IMR-90 (cell line): ENCODE measurements at regions not wholly inside any gene's neighbourhood (a gene's known extent, or its start where the extent isn't known, plus 50 kb on each side); places are given as distances from the start of the nearest gene placed in this dataset.

ENCODE experiments used
- ATAC-seq: fragments of 200-7000 bp; cut with Tn5 transposase; 2 replicates; pipeline ENCODE4 v1.9.1; 2020; ENCODE audit warnings: low read depth, mild to moderate bottlenecking, moderate library complexity
- BruUV-seq: library from RNA; stranded (reverse); fragments of 400-500 nt; replicated peaks from 2 replicates; lab custom pipeline; 2021; lab: Mats Ljungman, UMichigan
- CTCF ChIA-PET: fragments of 300-600 bp; formaldehyde crosslinking; extraction: SDS; loops from one replicate; lab custom pipeline; 2021; ENCODE audit warnings: antibody characterized with exemption; lab: Yijun Ruan, JAX
- POLR2A ChIA-PET: fragments of 300-600 bp; sonication (Branson Sonifier 250); formaldehyde crosslinking; loops from one replicate; lab custom pipeline; 2022; ENCODE audit warnings: antibody characterized with exemption; ENCODE audit not compliant: unreplicated experiment; lab: Charles Lee
- DNase-seq: peaks from one replicate; pipeline ENCODE4 v3.0.0; 2013
- H2AFZ ChIP-seq: replicated peaks from 2 replicates; pipeline ENCODE3; 2013; ENCODE audit warnings: low read length, mild to moderate bottlenecking; ENCODE audit not compliant: poor library complexity
- H2AK5ac ChIP-seq: 2 replicates; pipeline ENCODE4 v1.6.1; 2013; ENCODE audit warnings: low read depth, low read length, inconsistent platforms
- H2AK9ac ChIP-seq: replicated peaks from 2 replicates; pipeline ENCODE3; 2013; ENCODE audit warnings: mild to moderate bottlenecking, low read depth, low read length, moderate library complexity; ENCODE audit not compliant: poor library complexity
- H2BK120ac ChIP-seq: 2 replicates; pipeline ENCODE4 v1.6.1; 2013; ENCODE audit warnings: low read depth, low read length, inconsistent platforms
- H2BK15ac ChIP-seq: 3 replicates; pipeline ENCODE4 v1.6.1; 2013; ENCODE audit warnings: low read depth, low read length, inconsistent platforms
- H2BK20ac ChIP-seq: 2 replicates; pipeline ENCODE4 v1.6.1; 2013; ENCODE audit warnings: low read depth, mild to moderate bottlenecking, inconsistent platforms, low read length, moderate library complexity
- H2BK5ac ChIP-seq: 2 replicates; pipeline ENCODE4 v1.6.1; 2013; ENCODE audit warnings: mild to moderate bottlenecking, low read depth, low read length, inconsistent platforms; ENCODE audit not compliant: poor library complexity, severe bottlenecking
- H3K14ac ChIP-seq: replicated peaks from 2 replicates; pipeline ENCODE4 v1.6.1; 2013; ENCODE audit warnings: low read depth, low read length, inconsistent platforms
- H3K18ac ChIP-seq: 2 replicates; pipeline ENCODE4 v1.6.1; 2013; ENCODE audit warnings: low read depth, low read length, control low read depth
- H3K23ac ChIP-seq: 2 replicates; pipeline ENCODE4 v1.6.1; 2013; ENCODE audit warnings: low read depth, low read length, inconsistent platforms
- H3K27ac ChIP-seq: 2 replicates; pipeline ENCODE4 v1.5.1; 2013; ENCODE audit warnings: mild to moderate bottlenecking, control low read depth, low read length; ENCODE audit not compliant: insufficient read depth
- H3K27me3 ChIP-seq: 2 replicates; pipeline ENCODE4 v1.6.1; 2013; ENCODE audit warnings: low read length; ENCODE audit not compliant: control insufficient read depth, insufficient read depth
- H3K36me3 ChIP-seq: 2 replicates; pipeline ENCODE4 v1.6.1; 2013; ENCODE audit warnings: low read length, mixed read lengths; ENCODE audit not compliant: control insufficient read depth, insufficient read depth
- H3K4ac ChIP-seq: 2 replicates; pipeline ENCODE4 v1.6.1; 2013; ENCODE audit warnings: low read depth, low read length, inconsistent platforms
- H3K4me1 ChIP-seq: 2 replicates; pipeline ENCODE4 v1.6.1; 2013; ENCODE audit warnings: low read length, mixed read lengths; ENCODE audit not compliant: control insufficient read depth, insufficient read depth
- H3K4me2 ChIP-seq: 2 replicates; pipeline ENCODE4 v1.6.1; 2013; ENCODE audit warnings: low read depth, mild to moderate bottlenecking, control low read depth, low read length, moderate library complexity
- H3K4me3 ChIP-seq: 2 replicates; pipeline ENCODE4 v1.5.1; 2013; ENCODE audit warnings: low read depth, mild to moderate bottlenecking, control low read depth, low read length, moderate library complexity; ENCODE audit not compliant: insufficient read depth
- H3K56ac ChIP-seq: 2 replicates; pipeline ENCODE4 v1.6.1; 2013; ENCODE audit warnings: low read length, inconsistent platforms; ENCODE audit not compliant: insufficient read depth; ENCODE audit errors: extremely low read depth
- H3K79me1 ChIP-seq, 2 experiments: 2 replicates each; pipeline ENCODE4 v1.6.1; 2013; ENCODE audit warnings: low read length in 2 of 2, inconsistent platforms in 1 of 2, low read depth in 1 of 2
- H3K9ac ChIP-seq: 2 replicates; pipeline ENCODE4 v1.6.1; 2013; ENCODE audit warnings: low read depth, low read length, control low read depth
- H3K9me1 ChIP-seq: 2 replicates; pipeline ENCODE4 v1.6.1; 2013; ENCODE audit warnings: low read length, inconsistent platforms; ENCODE audit not compliant: insufficient read depth
- H3K9me3 ChIP-seq: 2 replicates; pipeline ENCODE4 v1.6.1; 2013; ENCODE audit warnings: low read length; ENCODE audit not compliant: control insufficient read depth, insufficient read depth
- H4K20me1 ChIP-seq: 2 replicates; pipeline ENCODE4 v1.6.1; 2013; ENCODE audit warnings: low read length, inconsistent platforms; ENCODE audit not compliant: insufficient read depth
- H4K5ac ChIP-seq: 2 replicates; pipeline ENCODE4 v1.6.1; 2013; ENCODE audit warnings: mild to moderate bottlenecking, low read depth, low read length, control low read depth
- H4K8ac ChIP-seq, 2 experiments: 2 replicates each; pipeline ENCODE4 v1.6.1; 2013; ENCODE audit warnings: low read depth in 2 of 2, low read length in 2 of 2, control low read depth in 1 of 2, inconsistent platforms in 1 of 2
- H4K91ac ChIP-seq: 2 replicates; pipeline ENCODE4 v1.6.1; 2013; ENCODE audit warnings: low read depth, low read length, inconsistent platforms; ENCODE audit not compliant: insufficient read depth
- NFE2L2 ChIP-seq: fragments of 150-350 bp; IDR thresholded peaks from 2 replicates; pipeline ENCODE4 v1.6.1; 2016; ENCODE audit warnings: low read depth, mild to moderate bottlenecking, low read length
- WGBS, 2 experiments: methylation state at CpG; one replicate each; pipeline versions ENCODE4 v1.1.5 to v1.1.7; 2013; ENCODE audit warnings: missing lambda C conversion rate in 2 of 2; ENCODE audit not compliant: insufficient read length in 1 of 2; ENCODE audit errors: extremely low coverage in 2 of 2; 5-methylcytosine and 5-hydroxymethylcytosine counted together
- dilution Hi-C: fragments of 300-500 bp; cut with HindIII; formaldehyde crosslinking; loops from one replicate; pipeline ENCODE4 v1.14.3; 2018; ENCODE audit warnings: low sequenced_read_pairs; ENCODE audit not compliant: unreplicated experiment
- in situ Hi-C: fragments of 300-500 bp; cut with MboI; formaldehyde crosslinking; loops from 3 replicates; pipeline ENCODE4 v1.14.3; 2019; ENCODE audit warnings: low sequenced_read_pairs, inconsistent platforms, mixed read lengths
- intact Hi-C: fragments of 100-400 bp; cut with micrococcal nuclease; formaldehyde crosslinking; loops from 2 replicates; pipeline ENCODE4 v1.10.0; 2022

DNA sequence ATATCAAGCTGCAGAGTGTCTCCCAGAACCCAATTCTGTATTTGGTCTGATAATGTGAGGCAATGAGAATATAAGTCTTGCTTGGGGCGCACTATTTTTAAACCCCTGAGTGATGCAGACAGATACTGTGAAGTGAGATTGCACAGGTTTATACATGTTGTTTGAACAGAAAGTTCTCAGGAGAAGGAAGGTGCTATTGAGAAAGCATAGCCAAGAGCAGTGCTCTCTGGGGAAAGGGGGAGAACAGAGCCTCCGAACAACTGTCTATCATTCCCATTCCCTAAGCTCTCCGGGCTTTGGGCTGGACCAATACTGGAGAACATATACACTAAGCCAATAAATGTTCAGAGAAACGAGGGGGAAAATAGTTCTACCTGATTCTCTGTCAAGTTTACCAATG lies 75.8 kb downstream of the PERP start:
- Histone ChIP-seq H4K91ac (no peak overlapping the region), H4K5ac (no peak overlapping the region), H3K18ac (no peak overlapping the region), H3K27ac (no peak overlapping the region), H4K20me1 (no peaks in the 10 kb centered on the region), H3K4ac (no peak overlapping the region), H2BK5ac (no peak overlapping the region), H2AK9ac (no peak overlapping the region), H3K79me1 (no peaks in the 10 kb centered on the region), H4K8ac (no peak overlapping the region), H3K9me3 (no peaks in the 10 kb centered on the region), H3K4me3 (no peak overlapping the region), H3K4me2 (no peak overlapping the region), H3K9ac (no peak overlapping the region), H2AFZ (no peak overlapping the region), H2BK15ac (no peak overlapping the region), H3K14ac (no peak overlapping the region), H3K23ac (no peak overlapping the region), H3K27me3 (peaks cover 15% of the 10 kb centered on the region), H3K56ac (no peak overlapping the region), H2AK5ac (no peak overlapping the region), H2BK20ac (no peak overlapping the region), H2BK120ac (no peak overlapping the region), H3K9me1 (no peaks in the 10 kb centered on the region; the same call in 1 of the 2 replicates), H3K36me3 (no peaks in the 10 kb centered on the region), H3K4me1 (no peaks in the 10 kb centered on the region)
- TF ChIP-seq NFE2L2: no peak
- POLR2A ChIA-PET: no interaction called here
- ATAC-seq (no peak), DNase-seq (no peak)
- no TSS peak for BruUV-seq
- in situ Hi-C loops (no loop called here), dilution Hi-C loops (no loop called here), intact Hi-C loops (no loop called here)
- CTCF ChIA-PET: no interaction called here
- WGBS, 2 experiments: 100% methylated on average over 1 of the region's 4 CpGs; no CpG with 5 or more reads in 1 of the 2 experiments
